Fibroblast of lung (primary cell): ENCODE measurements at regions not wholly inside any gene's neighbourhood (a gene's known extent, or its start where the extent isn't known, plus 50 kb on each side); places are given as distances from the start of the nearest gene placed in this dataset.
A peak's percentile ranks its signal among the peaks of the same experiment; 100 is the strongest.

ENCODE experiments used
- DNase-seq, 2 donors: peaks; one replicate each; pipeline versions ENCODE4 v3.0.0 to v3.0.0-alpha.2; 2010; ENCODE audit warnings: low read depth in 2 of 2
- H2AFZ ChIP-seq: 2 replicates; pipeline ENCODE4 v1.5.1; 2012; ENCODE audit warnings: low read length, control low read depth, inconsistent platforms
- H3K27ac ChIP-seq: 2 replicates; pipeline ENCODE4 v1.5.1; 2011; ENCODE audit warnings: low read length, control low read depth; ENCODE audit not compliant: insufficient read depth
- H3K27me3 ChIP-seq: 2 replicates; pipeline ENCODE4 v1.5.1; 2011; ENCODE audit warnings: mild to moderate bottlenecking, low read length; ENCODE audit not compliant: control insufficient read depth, insufficient read depth
- H3K36me3 ChIP-seq: 2 replicates; pipeline ENCODE4 v1.5.1; 2011; ENCODE audit warnings: low read length; ENCODE audit not compliant: control insufficient read depth, insufficient read depth
- H3K4me1 ChIP-seq: 2 replicates; pipeline ENCODE4 v1.5.1; 2011; ENCODE audit warnings: low read length; ENCODE audit not compliant: control insufficient read depth, insufficient read depth; ENCODE audit errors: extremely low read depth
- H3K4me2 ChIP-seq: 2 replicates; pipeline ENCODE4 v1.5.1; 2011; ENCODE audit warnings: low read length, control low read depth; ENCODE audit not compliant: insufficient read depth; ENCODE audit errors: extremely low read depth
- H3K4me3 ChIP-seq, 4 experiments: fragments of 200-600 bp in 1 of 4; sonication (generic) in 1 of 4; replicated peaks in 1 of 4; 2 replicates each; pipeline ENCODE4 v1.5.1; 2011 to 2016; ENCODE audit warnings: low read length in 4 of 4, low read depth in 3 of 4, mild to moderate bottlenecking in 3 of 4, control low read depth in 2 of 4, inconsistent platforms in 1 of 4, mixed read lengths in 1 of 4; ENCODE audit not compliant: insufficient read depth in 1 of 4; ENCODE audit errors: control extremely low read depth in 1 of 4
- H3K79me2 ChIP-seq: 2 replicates; pipeline ENCODE4 v1.5.1; 2012; ENCODE audit warnings: mild to moderate bottlenecking, low read length, inconsistent platforms; ENCODE audit not compliant: control insufficient read depth, insufficient read depth
- H3K9ac ChIP-seq: 2 replicates; pipeline ENCODE4 v1.5.1; 2011; ENCODE audit warnings: mild to moderate bottlenecking, low read length, control low read depth; ENCODE audit not compliant: insufficient read depth
- H3K9me3 ChIP-seq: 2 replicates; pipeline ENCODE4 v1.5.1; 2012; ENCODE audit warnings: low read depth, low read length; ENCODE audit not compliant: control insufficient read depth, insufficient read depth
- H4K20me1 ChIP-seq: 2 replicates; pipeline ENCODE4 v1.5.1; 2011; ENCODE audit warnings: low read length; ENCODE audit not compliant: control insufficient read depth, insufficient read depth; ENCODE audit errors: extremely low read depth
- EZH2 ChIP-seq: IDR thresholded peaks from 2 replicates; pipeline ENCODE4 v1.5.1; 2012; ENCODE audit warnings: low read length, control low read depth, mild to moderate bottlenecking; ENCODE audit errors: missing control alignments
- TF ChIP-seq, protein P1 (sequence below), 2 donors: IDR thresholded peaks in 1 of 2; conservative IDR thresholded peaks in 1 of 2; 1 replicate in 1 of 2; 2 replicates in 1 of 2; pipeline ENCODE4 v1.5.1; 2011 to 2012; ENCODE audit warnings: low read length in 2 of 2, control low read depth in 1 of 2, inconsistent platforms in 1 of 2, low read depth in 1 of 2, mild to moderate bottlenecking in 1 of 2

DNA sequence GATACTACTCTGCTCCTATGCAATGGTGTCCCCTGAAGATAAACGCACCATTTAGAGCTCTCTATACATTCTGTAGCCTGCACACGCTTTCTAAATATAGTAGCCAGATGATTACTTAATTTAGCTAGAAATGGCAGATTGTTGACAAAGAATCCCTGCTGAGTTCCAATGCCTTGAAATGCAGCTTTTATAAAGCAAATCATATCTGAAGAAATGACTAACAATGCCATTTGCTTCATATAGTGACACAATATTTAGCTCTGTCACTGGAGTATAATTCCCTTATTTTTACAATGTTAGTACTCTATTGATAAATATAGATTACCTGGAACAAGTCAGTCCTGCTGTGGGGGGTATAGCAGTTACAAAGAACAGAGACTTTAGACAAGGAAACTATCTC is 166.2 kb downstream of the CDCA7 start:
- TF ChIP-seq EZH2 = no peak
- TF ChIP-seq, protein P1, sequence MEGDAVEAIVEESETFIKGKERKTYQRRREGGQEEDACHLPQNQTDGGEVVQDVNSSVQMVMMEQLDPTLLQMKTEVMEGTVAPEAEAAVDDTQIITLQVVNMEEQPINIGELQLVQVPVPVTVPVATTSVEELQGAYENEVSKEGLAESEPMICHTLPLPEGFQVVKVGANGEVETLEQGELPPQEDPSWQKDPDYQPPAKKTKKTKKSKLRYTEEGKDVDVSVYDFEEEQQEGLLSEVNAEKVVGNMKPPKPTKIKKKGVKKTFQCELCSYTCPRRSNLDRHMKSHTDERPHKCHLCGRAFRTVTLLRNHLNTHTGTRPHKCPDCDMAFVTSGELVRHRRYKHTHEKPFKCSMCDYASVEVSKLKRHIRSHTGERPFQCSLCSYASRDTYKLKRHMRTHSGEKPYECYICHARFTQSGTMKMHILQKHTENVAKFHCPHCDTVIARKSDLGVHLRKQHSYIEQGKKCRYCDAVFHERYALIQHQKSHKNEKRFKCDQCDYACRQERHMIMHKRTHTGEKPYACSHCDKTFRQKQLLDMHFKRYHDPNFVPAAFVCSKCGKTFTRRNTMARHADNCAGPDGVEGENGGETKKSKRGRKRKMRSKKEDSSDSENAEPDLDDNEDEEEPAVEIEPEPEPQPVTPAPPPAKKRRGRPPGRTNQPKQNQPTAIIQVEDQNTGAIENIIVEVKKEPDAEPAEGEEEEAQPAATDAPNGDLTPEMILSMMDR (conservative IDR thresholded peaks at IDR 0.05 in 1 of 2, IDR thresholded peaks at IDR 0.05 in 1 of 2; ENCODE audit: low read depth in 1 of 2, low read length in 2 of 2) = no peak
- Histone ChIP-seq H3K9me3 (no peaks in the 10 kb centered on the region), H3K4me2 (no peak overlapping the region), H2AFZ (no peak overlapping the region), H3K4me1 (no peaks in the 10 kb centered on the region), H3K79me2 (no peaks in the 10 kb centered on the region), H3K27me3 (peaks cover 4% of the 10 kb centered on the region), H4K20me1 (no peaks in the 10 kb centered on the region), H3K9ac (no peak overlapping the region), H3K36me3 (no peaks in the 10 kb centered on the region), H3K27ac (no peak overlapping the region), H3K4me3 (no peak overlapping the region)
- no peak for DNase-seq

DNA sequence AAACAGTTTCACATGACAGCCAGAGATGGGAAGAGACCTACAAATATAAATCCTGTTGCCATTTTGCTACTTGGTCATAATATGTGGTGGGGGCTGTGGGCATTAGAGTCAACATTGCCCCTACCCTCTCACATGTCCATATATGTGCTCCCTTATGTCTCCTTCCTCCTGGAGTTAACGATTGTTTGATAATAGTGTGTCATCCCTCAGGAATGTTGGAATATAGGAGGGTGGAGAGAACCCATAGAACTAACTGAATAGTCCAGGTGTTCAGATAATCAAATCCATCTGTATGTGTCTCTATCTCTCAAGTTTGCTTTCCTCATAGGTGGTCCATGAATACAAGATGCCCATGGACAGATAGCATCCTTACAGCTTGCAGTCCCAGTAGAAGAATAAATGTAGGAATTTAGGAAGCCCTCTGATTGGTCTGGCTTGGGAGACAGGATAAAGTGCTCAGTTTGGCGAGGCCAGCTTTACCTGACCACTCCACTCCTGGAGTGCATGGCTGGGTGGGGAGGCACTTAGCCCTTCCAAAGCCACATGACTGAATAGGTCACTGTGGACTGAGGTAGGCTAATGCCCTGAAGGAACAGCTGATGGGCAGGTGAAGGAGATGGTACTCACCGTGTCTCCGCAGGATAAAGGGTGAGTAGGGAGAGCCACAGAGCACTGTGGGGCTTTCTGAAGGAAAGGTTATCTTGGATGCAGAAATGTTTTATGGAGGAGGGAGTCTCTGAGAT is 166.9 kb downstream of the CDCA7 start:
- Histone ChIP-seq H3K27ac (no peak overlapping the region), H3K4me1 (no peaks in the 10 kb centered on the region), H3K27me3 (peaks cover 4% of the 10 kb centered on the region), H3K36me3 (no peaks in the 10 kb centered on the region), H3K4me2 (no peak overlapping the region), H3K9me3 (no peaks in the 10 kb centered on the region), H3K4me3 (no peak overlapping the region), H2AFZ (no peak overlapping the region), H4K20me1 (no peaks in the 10 kb centered on the region), H3K79me2 (no peaks in the 10 kb centered on the region), H3K9ac (no peak overlapping the region)
- TF ChIP-seq, protein P1 (conservative IDR thresholded peaks at IDR 0.05 in 1 of 2, IDR thresholded peaks at IDR 0.05 in 1 of 2; ENCODE audit: low read depth in 1 of 2, low read length in 2 of 2) = no peak
- TF ChIP-seq EZH2 = no peak
- peak in 1 of 2 donors; percentile 8 for DNase-seq

DNA sequence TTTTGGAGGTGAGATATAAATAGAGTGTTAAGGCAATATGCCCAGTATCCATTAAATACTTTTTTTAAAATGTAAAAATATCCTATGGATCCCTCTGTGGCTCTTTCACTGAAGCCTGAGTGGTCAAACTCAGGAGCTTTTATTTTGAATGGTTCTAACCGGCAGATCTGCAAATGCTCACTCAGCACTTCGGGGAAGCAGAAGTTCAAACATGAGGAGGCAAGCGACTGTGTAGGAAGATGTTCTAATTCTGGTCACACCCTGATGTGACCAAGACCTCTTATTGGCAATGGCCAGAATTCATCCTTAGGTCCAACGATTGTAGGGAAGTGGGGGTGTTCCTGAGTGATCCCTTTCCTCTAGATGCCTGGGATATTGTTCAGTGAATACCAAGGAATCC is 168.8 kb downstream of the CDCA7 start:
- Histone ChIP-seq H3K27ac (no peak overlapping the region), H3K4me3 (no peak overlapping the region), H3K36me3 (no peaks in the 10 kb centered on the region), H4K20me1 (no peaks in the 10 kb centered on the region), H3K9me3 (no peaks in the 10 kb centered on the region), H3K27me3 (peaks cover 4% of the 10 kb centered on the region), H3K79me2 (no peaks in the 10 kb centered on the region), H3K9ac (no peak overlapping the region), H3K4me1 (no peaks in the 10 kb centered on the region), H2AFZ (no peak overlapping the region), H3K4me2 (no peak overlapping the region)
- no peak for TF ChIP-seq EZH2
- TF ChIP-seq, protein P1 (conservative IDR thresholded peaks at IDR 0.05 in 1 of 2, IDR thresholded peaks at IDR 0.05 in 1 of 2; ENCODE audit: low read depth in 1 of 2, low read length in 2 of 2) = no peak
- DNase-seq = no peak
